ENCODE measurements at regions not wholly inside any gene's neighbourhood (a gene's known extent, or its start where the extent isn't known, plus 50 kb on each side); places are given as distances from the start of the nearest gene placed in this dataset.

GRCh38 chr9:18106006-18106560 is 367.9 kb upstream of the ADAMTSL1 start:
- H3K36me3 ChIP-seq (ENCODE audit: insufficient read depth, low read depth, low read length) = no peaks in the 10 kb centered on the region
- no peaks in the 10 kb centered on the region for H3K27me3 ChIP-seq (ENCODE audit: insufficient read depth, low read length)
- no peak overlapping the region for H3K4me3 ChIP-seq (ENCODE audit: low read length)
- H3K9me3 ChIP-seq (ENCODE audit: insufficient read depth, low read depth, low read length) = no peaks in the 10 kb centered on the region
- no peak overlapping the region; the same call in 1 of the 2 replicates for H3K9ac ChIP-seq (ENCODE audit: low read depth, low read length)
- H3K4me1 ChIP-seq (ENCODE audit: insufficient read depth, low read length) = peaks cover 33% of the 10 kb centered on the region; the same call in 1 of the 2 replicates
- H3K27ac ChIP-seq (ENCODE audit: low read length) = peak overlapping the region; percentile 33

- Histone ChIP-seq H3K27me3 (ENCODE audit: insufficient read depth, low read length) (no peaks in the 10 kb centered on the region), H3K4me1 (ENCODE audit: insufficient read depth, low read length) (peaks cover 27% of the 10 kb centered on the region; the same call in 1 of the 2 replicates), H3K27ac (ENCODE audit: low read length) (no peak overlapping the region), H3K4me3 (ENCODE audit: low read length) (no peak overlapping the region), H3K9ac (ENCODE audit: low read depth, low read length) (no peak overlapping the region), H3K36me3 (ENCODE audit: insufficient read depth, low read depth, low read length) (no peaks in the 10 kb centered on the region), H3K9me3 (ENCODE audit: insufficient read depth, low read depth, low read length) (no peaks in the 10 kb centered on the region)
Measured at GRCh38 chr9:18109675-18110074, 364.3 kb upstream of the ADAMTSL1 start.

GRCh38 chr9:18111146-18111545 is 362.8 kb upstream of the ADAMTSL1 start:
- H3K9me3 ChIP-seq (ENCODE audit: insufficient read depth, low read depth, low read length) = no peaks in the 10 kb centered on the region
- H3K27ac ChIP-seq (ENCODE audit: low read length) = no peak overlapping the region
- peaks cover 16% of the 10 kb centered on the region; the same call in 1 of the 2 replicates for H3K4me1 ChIP-seq (ENCODE audit: insufficient read depth, low read length)
- no peaks in the 10 kb centered on the region for H3K36me3 ChIP-seq (ENCODE audit: insufficient read depth, low read depth, low read length)
- no peak overlapping the region for H3K4me3 ChIP-seq (ENCODE audit: low read length)
- no peak overlapping the region for H3K9ac ChIP-seq (ENCODE audit: low read depth, low read length)
- H3K27me3 ChIP-seq (ENCODE audit: insufficient read depth, low read length) = no peaks in the 10 kb centered on the region

GRCh38 chr9:18114559-18115475 is 359.1 kb upstream of the ADAMTSL1 start:
- H3K36me3 ChIP-seq (ENCODE audit: insufficient read depth, low read depth, low read length) = no peaks in the 10 kb centered on the region
- no peaks in the 10 kb centered on the region for H3K9me3 ChIP-seq (ENCODE audit: insufficient read depth, low read depth, low read length)
- no peak overlapping the region for H3K4me3 ChIP-seq (ENCODE audit: low read length)
- no peak overlapping the region for H3K27ac ChIP-seq (ENCODE audit: low read length)
- H3K4me1 ChIP-seq (ENCODE audit: insufficient read depth, low read length) = no peaks in the 10 kb centered on the region
- H3K9ac ChIP-seq (ENCODE audit: low read depth, low read length) = no peak overlapping the region
- no peaks in the 10 kb centered on the region for H3K27me3 ChIP-seq (ENCODE audit: insufficient read depth, low read length)

GRCh38 chr9:18118268-18118667 is 355.7 kb upstream of the ADAMTSL1 start:
- H3K27ac ChIP-seq (ENCODE audit: low read length) = no peak overlapping the region
- no peak overlapping the region for H3K4me3 ChIP-seq (ENCODE audit: low read length)
- no peaks in the 10 kb centered on the region for H3K27me3 ChIP-seq (ENCODE audit: insufficient read depth, low read length)
- H3K9me3 ChIP-seq (ENCODE audit: insufficient read depth, low read depth, low read length) = no peaks in the 10 kb centered on the region
- no peaks in the 10 kb centered on the region for H3K4me1 ChIP-seq (ENCODE audit: insufficient read depth, low read length)
- H3K36me3 ChIP-seq (ENCODE audit: insufficient read depth, low read depth, low read length) = no peaks in the 10 kb centered on the region
- no peak overlapping the region for H3K9ac ChIP-seq (ENCODE audit: low read depth, low read length)

GRCh38 chr9:18122171-18122570 is 351.8 kb upstream of the ADAMTSL1 start:
- H3K9me3 ChIP-seq (ENCODE audit: insufficient read depth, low read depth, low read length) = no peaks in the 10 kb centered on the region
- no peaks in the 10 kb centered on the region for H3K36me3 ChIP-seq (ENCODE audit: insufficient read depth, low read depth, low read length)
- H3K4me1 ChIP-seq (ENCODE audit: insufficient read depth, low read length) = no peaks in the 10 kb centered on the region
- H3K4me3 ChIP-seq (ENCODE audit: low read length) = no peak overlapping the region
- no peaks in the 10 kb centered on the region for H3K27me3 ChIP-seq (ENCODE audit: insufficient read depth, low read length)
- H3K27ac ChIP-seq (ENCODE audit: low read length) = no peak overlapping the region
- H3K9ac ChIP-seq (ENCODE audit: low read depth, low read length) = no peak overlapping the region

- no peak overlapping the region for H3K4me3 ChIP-seq (ENCODE audit: low read length)
- no peaks in the 10 kb centered on the region for H3K27me3 ChIP-seq (ENCODE audit: insufficient read depth, low read length)
- no peaks in the 10 kb centered on the region for H3K9me3 ChIP-seq (ENCODE audit: insufficient read depth, low read depth, low read length)
- H3K36me3 ChIP-seq (ENCODE audit: insufficient read depth, low read depth, low read length) = no peaks in the 10 kb centered on the region
- H3K27ac ChIP-seq (ENCODE audit: low read length) = no peak overlapping the region
- no peaks in the 10 kb centered on the region for H3K4me1 ChIP-seq (ENCODE audit: insufficient read depth, low read length)
- H3K9ac ChIP-seq (ENCODE audit: low read depth, low read length) = no peak overlapping the region
Measured at GRCh38 chr9:18124760-18125159, 349.2 kb upstream of the ADAMTSL1 start.

- Histone ChIP-seq H3K27me3 (ENCODE audit: insufficient read depth, low read length) (no peaks in the 10 kb centered on the region), H3K4me1 (ENCODE audit: insufficient read depth, low read length) (no peaks in the 10 kb centered on the region), H3K9ac (ENCODE audit: low read depth, low read length) (no peak overlapping the region), H3K27ac (ENCODE audit: low read length) (no peak overlapping the region), H3K4me3 (ENCODE audit: low read length) (no peak overlapping the region), H3K36me3 (ENCODE audit: insufficient read depth, low read depth, low read length) (no peaks in the 10 kb centered on the region), H3K9me3 (ENCODE audit: insufficient read depth, low read depth, low read length) (no peaks in the 10 kb centered on the region)
Measured at GRCh38 chr9:18126831-18127498, 347.0 kb upstream of the ADAMTSL1 start.

- H3K9me3 ChIP-seq (ENCODE audit: insufficient read depth, low read depth, low read length) = no peaks in the 10 kb centered on the region
- no peak overlapping the region for H3K4me3 ChIP-seq (ENCODE audit: low read length)
- H3K27ac ChIP-seq (ENCODE audit: low read length) = no peak overlapping the region
- no peaks in the 10 kb centered on the region for H3K36me3 ChIP-seq (ENCODE audit: insufficient read depth, low read depth, low read length)
- no peak overlapping the region for H3K9ac ChIP-seq (ENCODE audit: low read depth, low read length)
- no peaks in the 10 kb centered on the region for H3K4me1 ChIP-seq (ENCODE audit: insufficient read depth, low read length)
- H3K27me3 ChIP-seq (ENCODE audit: insufficient read depth, low read length) = no peaks in the 10 kb centered on the region
Measured at GRCh38 chr9:18127499-18127875, 346.5 kb upstream of the ADAMTSL1 start.

- Histone ChIP-seq H3K27me3 (ENCODE audit: insufficient read depth, low read length) (no peaks in the 10 kb centered on the region), H3K9ac (ENCODE audit: low read depth, low read length) (no peak overlapping the region), H3K9me3 (ENCODE audit: insufficient read depth, low read depth, low read length) (no peaks in the 10 kb centered on the region), H3K4me3 (ENCODE audit: low read length) (no peak overlapping the region), H3K27ac (ENCODE audit: low read length) (no peak overlapping the region), H3K36me3 (ENCODE audit: insufficient read depth, low read depth, low read length) (no peaks in the 10 kb centered on the region), H3K4me1 (ENCODE audit: insufficient read depth, low read length) (no peaks in the 10 kb centered on the region)
Measured at GRCh38 chr9:18129809-18130334, 344.1 kb upstream of the ADAMTSL1 start.

GRCh38 chr9:18136354-18136994 is 337.5 kb upstream of the ADAMTSL1 start:
- Histone ChIP-seq H3K36me3 (ENCODE audit: insufficient read depth, low read depth, low read length) (no peaks in the 10 kb centered on the region), H3K4me3 (ENCODE audit: low read length) (no peak overlapping the region), H3K4me1 (ENCODE audit: insufficient read depth, low read length) (no peaks in the 10 kb centered on the region), H3K9ac (ENCODE audit: low read depth, low read length) (no peak overlapping the region), H3K27me3 (ENCODE audit: insufficient read depth, low read length) (no peaks in the 10 kb centered on the region), H3K27ac (ENCODE audit: low read length) (no peak overlapping the region), H3K9me3 (ENCODE audit: insufficient read depth, low read depth, low read length) (no peaks in the 10 kb centered on the region)
